WTC11 (cell line): ENCODE measurements at regions not wholly inside any gene's neighbourhood (a gene's known extent, or its start where the extent isn't known, plus 50 kb on each side); places are given as distances from the start of the nearest gene placed in this dataset.

Experiments
- ATAC-seq: fragments of 200-7000 bp; cut with Tn5 transposase; 2 replicates; pipeline ENCODE4 v1.10.0; 2021; ENCODE audit warnings: mild to moderate bottlenecking, moderate library complexity
- CTCF ChIA-PET: fragments of 300-600 bp; sonication (Branson Sonifier 250); formaldehyde crosslinking; loops from one replicate; lab custom pipeline; 2021; ENCODE audit warnings: antibody characterized with exemption; lab: Charles Lee
- POLR2A ChIA-PET: fragments of 350-600 bp; sonication (Branson Sonifier 250); formaldehyde crosslinking; loops from one replicate; lab custom pipeline; 2021; ENCODE audit warnings: antibody characterized with exemption; lab: Charles Lee
- DNase-seq: peaks from one replicate; pipeline ENCODE4 v3.0.0; 2021; ENCODE audit warnings: low spot score
- H3K27ac Mint-ChIP-seq: 2 replicates; pipeline ENCODE4 v1.8.0; 2021; ENCODE audit warnings: mixed read lengths
- H3K27me3 Mint-ChIP-seq: 2 replicates; pipeline ENCODE4 v1.8.0; 2021; ENCODE audit warnings: low read depth, mild to moderate bottlenecking, moderate library complexity, mixed read lengths
- H3K36me3 Mint-ChIP-seq: 2 replicates; pipeline ENCODE4 v1.8.0; 2021; ENCODE audit warnings: mixed read lengths
- H3K4me1 Mint-ChIP-seq: 2 replicates; pipeline ENCODE4 v1.8.0; 2022; ENCODE audit warnings: mixed read lengths
- H3K4me3 Mint-ChIP-seq: 2 replicates; pipeline ENCODE4 v1.8.0; 2021; ENCODE audit warnings: mild to moderate bottlenecking, moderate library complexity, mixed read lengths
- H3K9me3 Mint-ChIP-seq: 2 replicates; pipeline ENCODE4 v1.8.0; 2021; ENCODE audit warnings: mixed read lengths
- AR ChIP-seq: fragments of 250-450 bp; sonication (Bioruptor Pico); IDR thresholded peaks from 2 replicates; pipeline ENCODE4 v1.9.0; 2021; ENCODE audit warnings: mild to moderate bottlenecking
- ARID4B ChIP-seq: sonication (generic); formaldehyde crosslinking; IDR thresholded peaks from 2 replicates; pipeline ENCODE4 v1.8.0; 2023; ENCODE audit warnings: missing genetic modification reagents, mild to moderate bottlenecking, borderline replicate concordance
- ELF4 ChIP-seq: sonication (generic); formaldehyde crosslinking; IDR thresholded peaks from 2 replicates; pipeline ENCODE4 v1.8.1; 2022; ENCODE audit warnings: low read depth, mild to moderate bottlenecking, moderate library complexity, missing genetic modification reagents
- ESRRA ChIP-seq: sonication (generic); formaldehyde crosslinking; IDR thresholded peaks from 2 replicates; pipeline ENCODE4 v1.8.1; 2022; ENCODE audit warnings: mild to moderate bottlenecking, missing genetic modification reagents, borderline replicate concordance
- JAZF1 ChIP-seq: fragments of 250-450 bp; sonication (Bioruptor Pico); IDR thresholded peaks from 2 replicates; pipeline ENCODE4 v1.9.0; 2021; ENCODE audit warnings: moderate library complexity, mild to moderate bottlenecking, inconsistent platforms
- MXD4 ChIP-seq: fragments of 250-450 bp; sonication (Bioruptor Pico); IDR thresholded peaks from 2 replicates; pipeline ENCODE4 v1.8.0; 2021; ENCODE audit warnings: mild to moderate bottlenecking, moderate library complexity, borderline replicate concordance
- OVOL2 ChIP-seq: fragments of 250-450 bp; sonication (Bioruptor Pico); IDR thresholded peaks from 2 replicates; pipeline ENCODE4 v1.9.0; 2021; ENCODE audit warnings: mild to moderate bottlenecking, borderline replicate concordance
- PRDM15 ChIP-seq: sonication (generic); formaldehyde crosslinking; IDR thresholded peaks from 2 replicates; pipeline ENCODE4 v1.8.0; 2022; ENCODE audit warnings: missing genetic modification reagents
- PREB ChIP-seq: sonication (generic); formaldehyde crosslinking; IDR thresholded peaks from 2 replicates; pipeline ENCODE4 v1.8.1; 2022; ENCODE audit warnings: mild to moderate bottlenecking, missing genetic modification reagents, moderate library complexity, borderline replicate concordance
- PRRX2 ChIP-seq: fragments of 250-450 bp; sonication (Bioruptor Pico); IDR thresholded peaks from 2 replicates; pipeline ENCODE4 v1.8.0; 2021; ENCODE audit warnings: mild to moderate bottlenecking
- RORB ChIP-seq: fragments of 250-450 bp; sonication (Bioruptor Pico); IDR thresholded peaks from 2 replicates; pipeline ENCODE4 v1.9.0; 2021; ENCODE audit warnings: mild to moderate bottlenecking
- SMAD3 ChIP-seq: sonication (generic); formaldehyde crosslinking; IDR thresholded peaks from 2 replicates; pipeline ENCODE4 v1.8.0; 2022; ENCODE audit warnings: missing genetic modification reagents, mild to moderate bottlenecking, borderline replicate concordance
- SMAD4 ChIP-seq: sonication (generic); formaldehyde crosslinking; IDR thresholded peaks from 2 replicates; pipeline ENCODE4 v1.8.0; 2022; ENCODE audit warnings: mild to moderate bottlenecking, missing genetic modification reagents
- ZNF281 ChIP-seq: sonication (generic); formaldehyde crosslinking; IDR thresholded peaks from 2 replicates; pipeline ENCODE4 v1.8.0; 2023; ENCODE audit warnings: mild to moderate bottlenecking, missing genetic modification reagents
- ZNF396 ChIP-seq: fragments of 250-450 bp; sonication (Bioruptor Pico); IDR thresholded peaks from 2 replicates; pipeline ENCODE4 v1.8.0; 2021; ENCODE audit warnings: mild to moderate bottlenecking, moderate library complexity, borderline replicate concordance
- ZSCAN18 ChIP-seq: fragments of 250-450 bp; sonication (Bioruptor Pico); IDR thresholded peaks from 2 replicates; pipeline ENCODE4 v2.1.2; 2022; ENCODE audit warnings: mild to moderate bottlenecking, moderate library complexity

GRCh38 chr10:130230611-130231010, 94.4 kb downstream of the GLRX3 start (continued):
- TF ChIP-seq AR (CRISPR knock-in tag) (no peak), ZNF396 (no peak), ELF4 (no peak), RORB (CRISPR knock-in tag) (no peak), MXD4 (CRISPR knock-in tag) (no peak)

GRCh38 chr10:130231251-130231741, 95.1 kb downstream of the GLRX3 start:
- CTCF ChIA-PET, result no interaction called here
- H3K4me3 Mint-ChIP-seq, result no peak overlapping the region
- H3K27me3 Mint-ChIP-seq, result peaks cover 24% of the 10 kb centered on the region
- peaks cover 76% of the 10 kb centered on the region for H3K36me3 Mint-ChIP-seq
- H3K9me3 Mint-ChIP-seq, result peaks cover 86% of the 10 kb centered on the region
- TF ChIP-seq PRDM15 (CRISPR knock-in tag) (no peak), ARID4B (CRISPR knock-in tag) (no peak), SMAD4 (CRISPR knock-in tag) (no peak), ZSCAN18 (no peak), PREB (CRISPR knock-in tag) (no peak), RORB (CRISPR knock-in tag) (no peak), PRRX2 (CRISPR knock-in tag) (no peak), OVOL2 (CRISPR knock-in tag) (no peak), SMAD3 (CRISPR knock-in tag) (no peak), JAZF1 (CRISPR knock-in tag) (no peak), ZNF281 (CRISPR knock-in tag) (no peak), ESRRA (CRISPR knock-in tag) (no peak)
- DNase-seq (no peak), ATAC-seq (no peak)
- no peaks in the 10 kb centered on the region for H3K4me1 Mint-ChIP-seq
- H3K27ac Mint-ChIP-seq, result no peak overlapping the region
- POLR2A ChIA-PET, result no interaction called here
